ENCODE measurements at regions not wholly inside any gene's neighbourhood (a gene's known extent, or its start where the extent isn't known, plus 50 kb on each side); places are given as distances from the start of the nearest gene placed in this dataset.

DNA sequence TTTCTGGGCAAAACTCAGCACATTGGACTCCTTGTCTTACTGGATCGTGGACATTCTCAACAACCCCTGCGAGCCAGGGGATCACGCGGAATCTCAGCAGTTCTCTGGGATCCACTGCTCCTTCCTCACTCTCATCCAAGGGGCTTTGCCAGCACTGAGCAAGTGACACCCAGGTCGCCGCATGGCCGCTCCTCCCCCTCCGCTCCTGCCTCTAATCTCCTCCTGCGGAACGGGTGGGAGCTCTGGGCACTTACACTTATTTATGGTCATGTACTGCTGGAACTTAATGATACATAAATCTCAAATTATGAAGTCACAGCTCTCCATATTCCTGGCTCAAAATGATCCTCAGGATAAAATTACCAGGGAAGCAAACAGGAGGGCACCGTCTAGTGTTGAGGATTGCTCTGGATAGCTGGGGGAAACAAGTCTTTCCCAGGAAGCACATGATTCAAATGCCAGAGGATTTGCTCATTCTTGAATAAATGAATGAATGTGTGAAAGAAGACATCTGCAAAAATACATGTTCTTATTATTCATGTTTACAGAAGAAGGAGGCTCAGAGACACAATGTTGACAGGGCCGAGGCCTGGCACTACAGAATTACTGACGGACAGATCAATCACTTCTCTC is 1077.3 kb downstream of the TBC1D22A start:
- DNase-seq (ENCODE audit: low spot score) = no peak
- no peak for ATAC-seq
- Mint-ChIP-seq H3K4me3 (no peak overlapping the region), H3K4me1 (no peaks in the 10 kb centered on the region), H3K9me3 (peaks cover 8% of the 10 kb centered on the region), H3K27me3 (ENCODE audit: insufficient read depth, low read depth, poor library complexity) (peaks cover 4% of the 10 kb centered on the region), H3K36me3 (ENCODE audit: low read depth) (no peaks in the 10 kb centered on the region), H3K27ac (no peak overlapping the region)
- Histone ChIP-seq H3K27ac (ENCODE audit: low read depth) (no peak overlapping the region), H2AFZ (no peak overlapping the region), H3F3A (replicated peaks; ENCODE audit: low read depth) (no peaks in the 10 kb centered on the region), H3K36me3 (ENCODE audit: insufficient read depth) (no peaks in the 10 kb centered on the region; the same call in none of the 2 replicates), H3K9me2 (ENCODE audit: insufficient read depth) (no peaks in the 10 kb centered on the region), H4K20me1 (replicated peaks; ENCODE audit: insufficient read depth) (no peaks in the 10 kb centered on the region), H3K4me1 (ENCODE audit: insufficient read depth) (no peaks in the 10 kb centered on the region), H3K4me2 (no peak overlapping the region), H3K79me2 (replicated peaks; ENCODE audit: insufficient read depth) (no peaks in the 10 kb centered on the region), H3K4me3 (no peak overlapping the region), H3K27me3 (ENCODE audit: insufficient read depth) (no peaks in the 10 kb centered on the region)
- TF ChIP-seq CREB1 (CRISPR knock-in tag; IDR thresholded peaks at IDR 0.05; ENCODE audit: low read depth) (no peak), EZH2phosphoT487 (IDR thresholded peaks at IDR 0.05; ENCODE audit: unreplicated experiment) (no peak), ZNF331 (CRISPR knock-in tag; IDR thresholded peaks at IDR 0.05; ENCODE audit: low read depth) (no peak), STAT1 (IDR thresholded peaks at IDR 0.05; ENCODE audit: unreplicated experiment) (no peak), EZH2 (IDR thresholded peaks at IDR 0.05; ENCODE audit: low read depth, unreplicated experiment) (no peak), POLR2AphosphoS5 (IDR thresholded peaks at IDR 0.05; ENCODE audit: low read depth) (no peak)
- TF ChIP-seq, protein P1, sequence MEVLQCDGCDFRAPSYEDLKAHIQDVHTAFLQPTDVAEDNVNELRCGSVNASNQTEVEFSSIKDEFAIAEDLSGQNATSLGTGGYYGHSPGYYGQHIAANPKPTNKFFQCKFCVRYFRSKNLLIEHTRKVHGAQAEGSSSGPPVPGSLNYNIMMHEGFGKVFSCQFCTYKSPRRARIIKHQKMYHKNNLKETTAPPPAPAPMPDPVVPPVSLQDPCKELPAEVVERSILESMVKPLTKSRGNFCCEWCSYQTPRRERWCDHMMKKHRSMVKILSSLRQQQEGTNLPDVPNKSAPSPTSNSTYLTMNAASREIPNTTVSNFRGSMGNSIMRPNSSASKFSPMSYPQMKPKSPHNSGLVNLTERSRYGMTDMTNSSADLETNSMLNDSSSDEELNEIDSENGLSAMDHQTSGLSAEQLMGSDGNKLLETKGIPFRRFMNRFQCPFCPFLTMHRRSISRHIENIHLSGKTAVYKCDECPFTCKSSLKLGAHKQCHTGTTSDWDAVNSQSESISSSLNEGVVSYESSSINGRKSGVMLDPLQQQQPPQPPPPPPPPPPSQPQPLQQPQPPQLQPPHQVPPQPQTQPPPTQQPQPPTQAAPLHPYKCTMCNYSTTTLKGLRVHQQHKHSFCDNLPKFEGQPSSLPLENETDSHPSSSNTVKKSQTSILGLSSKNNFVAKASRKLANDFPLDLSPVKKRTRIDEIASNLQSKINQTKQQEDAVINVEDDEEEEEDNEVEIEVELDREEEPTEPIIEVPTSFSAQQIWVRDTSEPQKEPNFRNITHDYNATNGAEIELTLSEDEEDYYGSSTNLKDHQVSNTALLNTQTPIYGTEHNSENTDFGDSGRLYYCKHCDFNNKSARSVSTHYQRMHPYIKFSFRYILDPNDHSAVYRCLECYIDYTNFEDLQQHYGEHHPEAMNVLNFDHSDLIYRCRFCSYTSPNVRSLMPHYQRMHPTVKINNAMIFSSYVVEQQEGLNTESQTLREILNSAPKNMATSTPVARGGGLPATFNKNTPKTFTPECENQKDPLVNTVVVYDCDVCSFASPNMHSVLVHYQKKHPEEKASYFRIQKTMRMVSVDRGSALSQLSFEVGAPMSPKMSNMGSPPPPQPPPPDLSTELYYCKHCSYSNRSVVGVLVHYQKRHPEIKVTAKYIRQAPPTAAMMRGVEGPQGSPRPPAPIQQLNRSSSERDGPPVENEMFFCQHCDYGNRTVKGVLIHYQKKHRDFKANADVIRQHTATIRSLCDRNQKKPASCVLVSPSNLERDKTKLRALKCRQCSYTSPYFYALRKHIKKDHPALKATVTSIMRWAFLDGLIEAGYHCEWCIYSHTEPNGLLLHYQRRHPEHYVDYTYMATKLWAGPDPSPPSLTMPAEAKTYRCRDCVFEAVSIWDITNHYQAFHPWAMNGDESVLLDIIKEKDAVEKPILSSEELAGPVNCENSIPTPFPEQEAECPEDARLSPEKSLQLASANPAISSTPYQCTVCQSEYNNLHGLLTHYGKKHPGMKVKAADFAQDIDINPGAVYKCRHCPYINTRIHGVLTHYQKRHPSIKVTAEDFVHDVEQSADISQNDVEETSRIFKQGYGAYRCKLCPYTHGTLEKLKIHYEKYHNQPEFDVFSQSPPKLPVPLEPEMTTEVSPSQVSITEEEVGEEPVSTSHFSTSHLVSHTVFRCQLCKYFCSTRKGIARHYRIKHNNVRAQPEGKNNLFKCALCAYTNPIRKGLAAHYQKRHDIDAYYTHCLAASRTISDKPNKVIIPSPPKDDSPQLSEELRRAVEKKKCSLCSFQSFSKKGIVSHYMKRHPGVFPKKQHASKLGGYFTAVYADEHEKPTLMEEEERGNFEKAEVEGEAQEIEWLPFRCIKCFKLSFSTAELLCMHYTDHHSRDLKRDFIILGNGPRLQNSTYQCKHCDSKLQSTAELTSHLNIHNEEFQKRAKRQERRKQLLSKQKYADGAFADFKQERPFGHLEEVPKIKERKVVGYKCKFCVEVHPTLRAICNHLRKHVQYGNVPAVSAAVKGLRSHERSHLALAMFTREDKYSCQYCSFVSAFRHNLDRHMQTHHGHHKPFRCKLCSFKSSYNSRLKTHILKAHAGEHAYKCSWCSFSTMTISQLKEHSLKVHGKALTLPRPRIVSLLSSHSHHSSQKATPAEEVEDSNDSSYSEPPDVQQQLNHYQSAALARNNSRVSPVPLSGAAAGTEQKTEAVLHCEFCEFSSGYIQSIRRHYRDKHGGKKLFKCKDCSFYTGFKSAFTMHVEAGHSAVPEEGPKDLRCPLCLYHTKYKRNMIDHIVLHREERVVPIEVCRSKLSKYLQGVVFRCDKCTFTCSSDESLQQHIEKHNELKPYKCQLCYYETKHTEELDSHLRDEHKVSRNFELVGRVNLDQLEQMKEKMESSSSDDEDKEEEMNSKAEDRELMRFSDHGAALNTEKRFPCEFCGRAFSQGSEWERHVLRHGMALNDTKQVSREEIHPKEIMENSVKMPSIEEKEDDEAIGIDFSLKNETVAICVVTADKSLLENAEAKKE (CRISPR knock-in tag; IDR thresholded peaks at IDR 0.05) = no peak
- TF ChIP-seq, protein P2, sequence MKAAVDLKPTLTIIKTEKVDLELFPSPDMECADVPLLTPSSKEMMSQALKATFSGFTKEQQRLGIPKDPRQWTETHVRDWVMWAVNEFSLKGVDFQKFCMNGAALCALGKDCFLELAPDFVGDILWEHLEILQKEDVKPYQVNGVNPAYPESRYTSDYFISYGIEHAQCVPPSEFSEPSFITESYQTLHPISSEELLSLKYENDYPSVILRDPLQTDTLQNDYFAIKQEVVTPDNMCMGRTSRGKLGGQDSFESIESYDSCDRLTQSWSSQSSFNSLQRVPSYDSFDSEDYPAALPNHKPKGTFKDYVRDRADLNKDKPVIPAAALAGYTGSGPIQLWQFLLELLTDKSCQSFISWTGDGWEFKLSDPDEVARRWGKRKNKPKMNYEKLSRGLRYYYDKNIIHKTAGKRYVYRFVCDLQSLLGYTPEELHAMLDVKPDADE (IDR thresholded peaks at IDR 0.05) = no peak
- TF ChIP-seq, protein P3, sequence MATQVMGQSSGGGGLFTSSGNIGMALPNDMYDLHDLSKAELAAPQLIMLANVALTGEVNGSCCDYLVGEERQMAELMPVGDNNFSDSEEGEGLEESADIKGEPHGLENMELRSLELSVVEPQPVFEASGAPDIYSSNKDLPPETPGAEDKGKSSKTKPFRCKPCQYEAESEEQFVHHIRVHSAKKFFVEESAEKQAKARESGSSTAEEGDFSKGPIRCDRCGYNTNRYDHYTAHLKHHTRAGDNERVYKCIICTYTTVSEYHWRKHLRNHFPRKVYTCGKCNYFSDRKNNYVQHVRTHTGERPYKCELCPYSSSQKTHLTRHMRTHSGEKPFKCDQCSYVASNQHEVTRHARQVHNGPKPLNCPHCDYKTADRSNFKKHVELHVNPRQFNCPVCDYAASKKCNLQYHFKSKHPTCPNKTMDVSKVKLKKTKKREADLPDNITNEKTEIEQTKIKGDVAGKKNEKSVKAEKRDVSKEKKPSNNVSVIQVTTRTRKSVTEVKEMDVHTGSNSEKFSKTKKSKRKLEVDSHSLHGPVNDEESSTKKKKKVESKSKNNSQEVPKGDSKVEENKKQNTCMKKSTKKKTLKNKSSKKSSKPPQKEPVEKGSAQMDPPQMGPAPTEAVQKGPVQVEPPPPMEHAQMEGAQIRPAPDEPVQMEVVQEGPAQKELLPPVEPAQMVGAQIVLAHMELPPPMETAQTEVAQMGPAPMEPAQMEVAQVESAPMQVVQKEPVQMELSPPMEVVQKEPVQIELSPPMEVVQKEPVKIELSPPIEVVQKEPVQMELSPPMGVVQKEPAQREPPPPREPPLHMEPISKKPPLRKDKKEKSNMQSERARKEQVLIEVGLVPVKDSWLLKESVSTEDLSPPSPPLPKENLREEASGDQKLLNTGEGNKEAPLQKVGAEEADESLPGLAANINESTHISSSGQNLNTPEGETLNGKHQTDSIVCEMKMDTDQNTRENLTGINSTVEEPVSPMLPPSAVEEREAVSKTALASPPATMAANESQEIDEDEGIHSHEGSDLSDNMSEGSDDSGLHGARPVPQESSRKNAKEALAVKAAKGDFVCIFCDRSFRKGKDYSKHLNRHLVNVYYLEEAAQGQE (IDR thresholded peaks at IDR 0.05; ENCODE audit: unreplicated experiment) = no peak
- TF ChIP-seq, protein P4, sequence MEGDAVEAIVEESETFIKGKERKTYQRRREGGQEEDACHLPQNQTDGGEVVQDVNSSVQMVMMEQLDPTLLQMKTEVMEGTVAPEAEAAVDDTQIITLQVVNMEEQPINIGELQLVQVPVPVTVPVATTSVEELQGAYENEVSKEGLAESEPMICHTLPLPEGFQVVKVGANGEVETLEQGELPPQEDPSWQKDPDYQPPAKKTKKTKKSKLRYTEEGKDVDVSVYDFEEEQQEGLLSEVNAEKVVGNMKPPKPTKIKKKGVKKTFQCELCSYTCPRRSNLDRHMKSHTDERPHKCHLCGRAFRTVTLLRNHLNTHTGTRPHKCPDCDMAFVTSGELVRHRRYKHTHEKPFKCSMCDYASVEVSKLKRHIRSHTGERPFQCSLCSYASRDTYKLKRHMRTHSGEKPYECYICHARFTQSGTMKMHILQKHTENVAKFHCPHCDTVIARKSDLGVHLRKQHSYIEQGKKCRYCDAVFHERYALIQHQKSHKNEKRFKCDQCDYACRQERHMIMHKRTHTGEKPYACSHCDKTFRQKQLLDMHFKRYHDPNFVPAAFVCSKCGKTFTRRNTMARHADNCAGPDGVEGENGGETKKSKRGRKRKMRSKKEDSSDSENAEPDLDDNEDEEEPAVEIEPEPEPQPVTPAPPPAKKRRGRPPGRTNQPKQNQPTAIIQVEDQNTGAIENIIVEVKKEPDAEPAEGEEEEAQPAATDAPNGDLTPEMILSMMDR (conservative IDR thresholded peaks at IDR 0.05; ENCODE audit: low read depth in 2 of 2) = no peak

Data from GM23338 (cell line).